RWPE1 (cell line): ENCODE measurements at regions not wholly inside any gene's neighbourhood (a gene's known extent, or its start where the extent isn't known, plus 50 kb on each side); places are given as distances from the start of the nearest gene placed in this dataset.

ENCODE experiments used
- CTCF ChIA-PET: fragments of 350-600 bp; sonication (Branson Sonifier 250); formaldehyde crosslinking; extraction: SDS; loops from one replicate; lab custom pipeline; 2021; lab: Yijun Ruan, JAX
- POLR2A ChIA-PET: fragments of 400-600 bp; formaldehyde crosslinking; extraction: SDS; loops from one replicate; lab custom pipeline; 2020; ENCODE audit warnings: antibody characterized with exemption; ENCODE audit not compliant: low non-redundant PET; lab: Yijun Ruan, JAX
- DNase-seq: peaks from one replicate; pipeline ENCODE4 v3.0.0; 2012; ENCODE audit warnings: low spot score
- H3K27ac ChIP-seq: fragments of 450-650 bp; 2 replicates; pipeline ENCODE4 v1.5.1; 2017
- TF ChIP-seq, protein P1 (sequence below): fragments of 450-650 bp; conservative IDR thresholded peaks from 2 replicates; pipeline ENCODE4 v1.5.1; 2017; ENCODE audit warnings: low read depth, mild to moderate bottlenecking

DNA sequence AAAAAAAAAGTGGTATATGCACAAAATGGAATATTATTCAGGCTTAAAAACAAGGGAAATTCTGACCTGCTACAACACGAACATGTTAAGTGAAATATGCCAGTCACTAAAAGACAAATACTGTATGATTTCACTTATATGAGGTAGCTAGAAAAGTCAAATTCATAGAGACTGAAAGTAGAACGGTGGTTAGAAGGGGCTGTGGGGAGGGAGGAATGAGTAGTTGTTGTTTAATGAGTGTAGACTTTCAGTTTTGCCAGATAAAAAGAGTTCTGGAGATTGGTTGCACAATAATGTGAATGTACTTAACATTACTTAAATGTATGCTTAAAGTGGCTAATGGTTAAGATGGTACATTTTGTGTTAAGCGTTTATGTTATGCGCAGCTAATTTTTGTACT lies 79.5 kb upstream of the IL12B start:
- H3K27ac ChIP-seq, result no peak overlapping the region
- ChIA-PET POLR2A (no interaction called here), CTCF (no interaction called here)
- TF ChIP-seq, protein P1, sequence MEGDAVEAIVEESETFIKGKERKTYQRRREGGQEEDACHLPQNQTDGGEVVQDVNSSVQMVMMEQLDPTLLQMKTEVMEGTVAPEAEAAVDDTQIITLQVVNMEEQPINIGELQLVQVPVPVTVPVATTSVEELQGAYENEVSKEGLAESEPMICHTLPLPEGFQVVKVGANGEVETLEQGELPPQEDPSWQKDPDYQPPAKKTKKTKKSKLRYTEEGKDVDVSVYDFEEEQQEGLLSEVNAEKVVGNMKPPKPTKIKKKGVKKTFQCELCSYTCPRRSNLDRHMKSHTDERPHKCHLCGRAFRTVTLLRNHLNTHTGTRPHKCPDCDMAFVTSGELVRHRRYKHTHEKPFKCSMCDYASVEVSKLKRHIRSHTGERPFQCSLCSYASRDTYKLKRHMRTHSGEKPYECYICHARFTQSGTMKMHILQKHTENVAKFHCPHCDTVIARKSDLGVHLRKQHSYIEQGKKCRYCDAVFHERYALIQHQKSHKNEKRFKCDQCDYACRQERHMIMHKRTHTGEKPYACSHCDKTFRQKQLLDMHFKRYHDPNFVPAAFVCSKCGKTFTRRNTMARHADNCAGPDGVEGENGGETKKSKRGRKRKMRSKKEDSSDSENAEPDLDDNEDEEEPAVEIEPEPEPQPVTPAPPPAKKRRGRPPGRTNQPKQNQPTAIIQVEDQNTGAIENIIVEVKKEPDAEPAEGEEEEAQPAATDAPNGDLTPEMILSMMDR, result no peak
- no peak for DNase-seq

DNA sequence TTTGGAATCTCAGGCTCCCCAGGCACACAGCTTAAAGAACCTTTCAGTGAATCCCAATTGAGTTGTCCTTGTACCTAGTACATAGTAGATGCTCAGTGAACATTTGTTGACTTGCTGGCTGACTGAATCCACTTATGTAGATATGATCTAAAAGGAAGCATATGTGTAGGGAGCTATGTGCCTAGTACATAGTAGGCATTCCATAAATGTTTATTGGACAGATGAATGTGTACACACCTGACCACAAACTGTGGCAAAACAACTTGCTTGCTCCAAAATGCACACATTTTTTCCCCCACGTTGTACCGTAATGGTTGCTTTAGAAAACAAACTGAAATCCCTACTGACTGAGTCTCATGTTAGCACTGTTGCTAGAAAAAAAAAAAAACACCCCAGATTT lies 80.2 kb upstream of the IL12B start:
- ChIA-PET CTCF (no interaction called here), POLR2A (no interaction called here)
- TF ChIP-seq, protein P1, result no peak
- no peak for DNase-seq
- no peak overlapping the region for H3K27ac ChIP-seq

DNA sequence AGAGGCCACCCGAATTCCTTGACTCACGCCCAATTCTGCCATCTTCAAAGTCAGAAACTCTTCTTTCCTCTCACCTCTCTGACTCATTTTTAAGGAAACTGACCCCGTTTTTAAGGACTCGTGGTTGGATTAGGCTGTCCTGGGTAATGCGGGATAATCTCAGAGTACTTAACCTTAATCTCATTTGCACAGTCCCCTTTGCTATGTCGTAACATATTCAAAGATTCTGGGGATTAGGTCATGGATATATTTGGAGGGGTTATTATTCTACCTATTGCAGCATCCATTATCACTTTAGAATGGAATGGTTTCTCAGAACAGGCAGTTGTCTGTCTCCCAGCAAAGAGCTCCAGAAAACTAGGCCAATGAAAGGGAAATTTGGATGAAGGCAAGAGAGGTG lies 80.8 kb upstream of the IL12B start:
- DNase-seq, result no peak
- POLR2A ChIA-PET, result no interaction called here
- CTCF ChIA-PET, result interaction anchor here (0.6 to 0.7 kb wide), 2 partner anchors 105 to 174 kb away, joined by 3 to 5 read pairs; no protein-coding TSS in a partner anchor
- TF ChIP-seq, protein P1, result no peak
- H3K27ac ChIP-seq, result no peak overlapping the region

DNA sequence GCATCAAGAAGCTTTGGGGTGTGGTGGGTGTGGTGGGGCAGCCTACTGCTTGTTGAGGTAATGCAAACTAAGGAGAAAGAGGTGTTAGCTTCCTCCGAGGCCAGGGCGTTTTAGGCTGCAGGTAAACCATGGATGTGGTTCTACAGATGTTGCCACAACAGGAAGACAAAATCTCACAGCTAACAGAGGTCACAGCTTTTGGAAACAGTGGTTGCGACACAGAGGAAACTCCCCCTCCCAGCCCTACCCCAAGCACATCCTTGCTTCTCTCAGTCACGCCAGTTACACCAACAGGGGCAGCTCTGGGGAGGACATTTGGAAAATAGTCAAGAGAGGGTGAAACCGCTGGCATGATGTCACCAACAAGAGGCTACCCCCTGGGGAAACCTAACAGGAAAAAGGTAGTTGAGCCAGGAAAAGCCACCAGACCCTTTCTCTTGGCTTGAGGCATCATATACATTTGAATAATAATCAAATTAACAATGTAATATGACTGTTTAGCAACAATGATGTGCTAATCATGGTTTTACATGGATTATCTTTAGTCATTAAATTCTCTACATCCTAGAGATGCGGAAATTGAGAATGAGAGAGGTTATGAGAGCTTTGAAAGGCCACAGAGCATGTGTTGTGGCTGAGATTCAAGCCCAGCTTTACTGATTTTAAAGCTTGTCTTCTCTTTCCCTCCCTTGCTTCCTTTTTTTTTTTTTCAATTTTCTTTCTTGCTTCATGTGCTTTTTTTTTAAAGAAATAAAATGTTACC lies 82.2 kb upstream of the IL12B start:
- POLR2A ChIA-PET, result no interaction called here
- no peak for DNase-seq
- TF ChIP-seq, protein P1, result no peak
- CTCF ChIA-PET, result interaction anchor here (0.5 to 0.8 kb wide), 6 partner anchors 41 to 575 kb away, joined by 3 to 4 read pairs (median 4); no protein-coding TSS in a partner anchor
- H3K27ac ChIP-seq, result no peak overlapping the region

DNA sequence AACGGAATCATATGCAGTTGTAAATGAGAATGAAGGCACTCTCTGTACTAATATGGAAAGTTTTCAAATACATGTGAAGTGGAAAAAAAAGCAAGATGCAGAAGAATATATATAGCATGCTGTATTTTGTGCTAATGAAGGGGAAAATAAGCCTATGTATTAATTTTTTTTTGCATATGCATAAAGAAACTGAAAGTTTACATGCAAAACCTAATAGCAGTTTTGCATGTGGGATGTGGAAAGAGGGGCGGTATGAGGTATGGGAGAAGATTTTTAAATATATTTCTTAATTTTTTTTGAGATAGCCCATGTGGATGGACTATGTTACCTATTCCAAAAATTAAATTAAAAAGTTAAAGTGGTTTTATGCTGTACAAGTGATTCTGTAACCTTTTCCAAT lies 83.7 kb upstream of the IL12B start:
- no peak for DNase-seq
- no peak overlapping the region for H3K27ac ChIP-seq
- POLR2A ChIA-PET, result no interaction called here
- CTCF ChIA-PET, result no interaction called here
- TF ChIP-seq, protein P1, result no peak

DNA sequence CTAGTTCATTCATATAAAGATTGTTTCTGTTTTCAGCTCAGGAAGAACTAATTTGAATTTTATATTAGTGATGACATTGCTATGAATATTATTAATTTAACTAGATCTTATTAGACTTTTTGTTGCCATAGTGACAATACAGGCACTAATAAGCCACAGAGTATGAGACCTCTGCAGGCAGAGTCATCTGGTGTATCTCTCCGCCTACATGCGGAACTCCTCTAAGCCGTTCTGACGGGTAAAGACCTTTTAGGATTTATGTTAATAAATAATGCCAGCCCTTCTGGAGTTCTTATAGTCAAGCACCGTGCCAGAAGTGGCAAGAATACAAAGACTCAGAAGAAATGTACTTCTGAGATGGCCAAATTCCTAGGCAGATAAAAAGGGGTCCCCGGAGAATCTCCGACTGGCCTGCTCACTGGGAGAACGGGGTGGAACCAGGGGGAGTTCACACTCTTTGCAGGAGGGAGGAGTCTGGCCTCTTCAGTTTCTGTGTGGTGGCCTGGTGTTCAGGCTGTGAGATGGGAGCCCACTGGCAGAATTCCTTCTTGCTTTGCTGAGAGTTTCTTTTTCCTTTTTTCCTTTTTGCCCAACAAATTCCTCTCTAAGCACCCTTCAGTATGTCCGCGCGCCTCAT lies 85.1 kb upstream of the IL12B start:
- TF ChIP-seq, protein P1, result no peak
- POLR2A ChIA-PET, result no interaction called here
- DNase-seq, result no peak
- CTCF ChIA-PET, result no interaction called here
- H3K27ac ChIP-seq, result no peak overlapping the region
